Mesodermal cell (in vitro differentiated cells): ENCODE measurements at regions not wholly inside any gene's neighbourhood (a gene's known extent, or its start where the extent isn't known, plus 50 kb on each side); places are given as distances from the start of the nearest gene placed in this dataset.
"Not testable (repeated sequence)": the region's sequence is repeated elsewhere in the genome, so short reads cannot be mapped to it uniquely, and the experiment has no call there.

Source experiments
- H3K27ac ChIP-seq: 2 replicates; pipeline ENCODE4 v1.7.0; 2013; ENCODE audit warnings: mild to moderate bottlenecking, low read depth, low read length, moderate library complexity; ENCODE audit not compliant: severe bottlenecking
- H3K36me3 ChIP-seq: 2 replicates; pipeline ENCODE4 v1.7.1; 2013; ENCODE audit warnings: mild to moderate bottlenecking, low read length, moderate library complexity; ENCODE audit not compliant: control insufficient read depth, insufficient read depth
- H3K4me1 ChIP-seq: one replicate; pipeline ENCODE4 v1.7.1; 2013; ENCODE audit warnings: mild to moderate bottlenecking, low read length; ENCODE audit not compliant: insufficient read depth, control insufficient read depth, poor library complexity, severe bottlenecking
- H3K4me3 ChIP-seq: 2 replicates; pipeline ENCODE4 v1.7.0; 2013; ENCODE audit warnings: low read length, control low read depth, mild to moderate bottlenecking; ENCODE audit not compliant: insufficient read depth, poor library complexity, severe bottlenecking; ENCODE audit errors: extremely low read depth
- H3K9me3 ChIP-seq: 2 replicates; pipeline ENCODE4 v1.7.1; 2013; ENCODE audit warnings: mild to moderate bottlenecking, low read length, moderate library complexity; ENCODE audit not compliant: control insufficient read depth
- WGBS, 2 experiments: methylation state at CpG; one replicate each; pipeline ENCODE4 v1.1.5; 2013; ENCODE audit warnings: missing lambda C conversion rate in 2 of 2; ENCODE audit not compliant: insufficient coverage in 2 of 2; 5-methylcytosine and 5-hydroxymethylcytosine counted together

- H3K36me3 ChIP-seq = no peaks in the 10 kb centered on the region
- no peak overlapping the region for H3K4me3 ChIP-seq
- no peak overlapping the region for H3K27ac ChIP-seq
- H3K4me1 ChIP-seq = no peaks in the 10 kb centered on the region
- WGBS, 2 experiments = no CpG with 5 or more reads among the region's 2 CpGs
- H3K9me3 ChIP-seq = no peaks in the 10 kb centered on the region
Observed at GRCh38 chr4:134906404-134907023, 704.9 kb upstream of the PABPC4L start.

- WGBS, 2 experiments = no CpG with 5 or more reads among the region's 1 CpG
- H3K4me3 ChIP-seq = no peak overlapping the region
- H3K27ac ChIP-seq = no peak overlapping the region
- H3K9me3 ChIP-seq = no peaks in the 10 kb centered on the region
- H3K4me1 ChIP-seq = no peaks in the 10 kb centered on the region
- no peaks in the 10 kb centered on the region for H3K36me3 ChIP-seq
Observed at GRCh38 chr4:134905061-134905460, 703.5 kb upstream of the PABPC4L start.

GRCh38 chr4:134888156-134888555 lies 686.6 kb upstream of the PABPC4L start:
- WGBS, 2 experiments = 75 to 83% methylated on average over 1 to 2 of the region's 2 CpGs
- Histone ChIP-seq H3K4me1 (no peaks in the 10 kb centered on the region), H3K9me3 (no peaks in the 10 kb centered on the region), H3K36me3 (no peaks in the 10 kb centered on the region), H3K4me3 (no peak overlapping the region), H3K27ac (no peak overlapping the region)

DNA sequence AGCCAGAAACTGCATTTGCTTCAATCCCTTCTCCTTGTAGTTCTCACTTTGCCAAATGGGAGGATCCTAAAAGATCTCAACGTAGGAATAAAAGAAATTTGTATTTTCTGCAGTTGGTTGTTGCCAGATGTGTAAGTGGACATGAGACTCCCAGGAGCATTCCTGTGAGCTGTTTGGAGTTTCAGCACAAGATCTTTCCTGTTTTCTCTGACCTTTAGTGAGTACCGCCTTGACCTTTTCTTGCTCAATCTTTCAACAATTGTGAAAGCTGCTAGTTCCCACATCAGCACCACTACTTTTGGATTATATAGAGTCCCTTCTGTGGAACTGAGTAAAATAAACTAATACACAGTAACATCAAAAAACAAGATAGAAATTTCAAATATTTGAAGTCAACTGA lies 683.8 kb upstream of the PABPC4L start:
- H3K27ac ChIP-seq = no peak overlapping the region
- no peaks in the 10 kb centered on the region for H3K36me3 ChIP-seq
- H3K9me3 ChIP-seq = no peaks in the 10 kb centered on the region
- WGBS, 2 experiments = 100% methylated on average over 1 of the region's 2 CpGs; no CpG with 5 or more reads in 1 of the 2 experiments
- no peak overlapping the region for H3K4me3 ChIP-seq
- no peaks in the 10 kb centered on the region for H3K4me1 ChIP-seq

DNA sequence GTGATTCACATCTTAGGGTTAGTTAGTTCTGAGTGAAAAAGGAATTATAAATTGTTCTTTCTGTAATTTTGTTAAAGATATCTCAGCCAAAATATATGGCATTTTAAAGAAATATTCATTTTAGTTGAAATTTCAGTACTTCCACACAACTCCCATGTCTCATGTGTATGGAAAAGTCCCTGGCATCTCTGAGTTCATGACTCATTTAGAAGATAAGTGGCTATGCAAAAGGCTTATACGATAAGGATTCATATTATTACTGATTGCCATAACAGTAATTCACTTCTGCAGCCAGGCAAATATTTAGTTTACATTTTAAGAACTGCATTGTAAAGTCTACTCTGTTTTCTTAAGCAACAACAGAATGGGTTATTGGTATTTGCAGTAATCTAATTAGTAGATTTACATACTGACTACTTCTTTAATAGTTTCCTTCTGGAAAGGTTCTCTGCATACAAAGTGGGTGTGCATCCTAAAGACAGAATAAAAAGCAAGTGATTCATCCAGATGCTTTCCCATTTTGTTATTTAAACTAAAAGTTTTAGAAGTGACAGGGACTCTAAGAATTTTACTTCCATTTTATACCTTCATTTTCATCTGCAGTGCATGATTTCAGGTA lies 682.4 kb upstream of the PABPC4L start:
- no peaks in the 10 kb centered on the region for H3K4me1 ChIP-seq
- no peaks in the 10 kb centered on the region for H3K36me3 ChIP-seq
- H3K9me3 ChIP-seq = no peaks in the 10 kb centered on the region
- no CpG with 5 or more reads among the region's 1 CpG for WGBS, 2 experiments
- no peak overlapping the region for H3K27ac ChIP-seq
- H3K4me3 ChIP-seq = no peak overlapping the region

DNA sequence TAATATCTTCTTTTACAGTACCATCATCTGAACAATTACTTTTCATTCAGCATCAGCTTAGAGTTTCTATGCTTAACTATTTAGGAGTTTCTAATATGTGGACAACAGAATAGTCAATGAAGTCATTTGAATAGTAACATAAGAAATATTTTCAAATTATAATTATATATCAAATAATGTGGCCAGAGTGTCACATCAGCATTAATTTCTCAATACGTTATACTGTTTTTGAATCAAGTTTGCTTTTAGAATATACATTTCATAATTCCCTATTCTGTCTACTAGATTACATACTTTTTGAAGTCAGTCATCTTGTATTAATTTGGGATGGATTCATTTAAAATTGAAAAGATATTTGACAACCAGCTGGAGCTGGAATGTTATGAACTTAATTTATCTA lies 677.4 kb upstream of the PABPC4L start:
- Histone ChIP-seq H3K36me3 (no peaks in the 10 kb centered on the region), H3K27ac (no peak overlapping the region), H3K4me1 (no peaks in the 10 kb centered on the region), H3K9me3 (no peaks in the 10 kb centered on the region), H3K4me3 (no peak overlapping the region)
- WGBS, 2 experiments = no CpG with 5 or more reads among the region's 1 CpG

DNA sequence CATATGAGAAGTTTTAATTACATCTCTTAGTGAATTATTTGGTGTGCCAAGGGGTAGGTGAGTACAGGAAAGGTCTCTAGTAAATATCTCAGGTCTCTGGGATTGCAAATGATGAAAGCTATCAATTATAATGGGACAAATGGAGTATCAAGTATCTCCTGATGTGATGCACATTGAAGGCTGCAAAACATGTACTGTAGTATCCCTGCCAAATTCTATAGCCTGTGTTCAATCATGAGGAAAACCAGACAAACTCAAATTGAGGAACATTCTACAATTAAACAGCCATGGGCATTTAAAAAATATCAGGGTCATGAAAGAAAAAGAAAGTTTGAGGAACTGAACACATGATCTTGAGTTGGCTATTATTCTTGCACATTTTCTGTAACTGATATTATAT lies 665.4 kb upstream of the PABPC4L start:
- no peaks in the 10 kb centered on the region for H3K4me1 ChIP-seq
- H3K27ac ChIP-seq = no peak overlapping the region
- H3K9me3 ChIP-seq = no peaks in the 10 kb centered on the region
- H3K36me3 ChIP-seq = no peaks in the 10 kb centered on the region
- no peak overlapping the region for H3K4me3 ChIP-seq

DNA sequence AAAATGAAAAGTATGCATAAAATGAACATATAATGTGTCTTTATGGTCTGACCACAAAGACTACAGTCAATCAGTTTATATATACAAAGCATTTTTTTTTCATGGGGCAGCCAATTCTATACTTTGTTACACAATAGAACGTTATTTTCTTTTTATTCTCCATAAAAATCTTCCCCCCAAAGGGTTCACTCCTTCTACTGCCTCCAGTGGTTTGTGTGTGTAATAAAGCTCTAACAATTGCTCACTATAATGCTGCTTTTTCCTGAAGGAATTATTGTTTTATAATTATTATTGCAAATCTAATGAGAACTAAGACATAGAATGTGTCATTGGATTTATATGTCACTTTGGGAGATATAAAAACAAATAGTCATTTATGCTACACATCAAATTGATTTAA lies 664.1 kb upstream of the PABPC4L start:
- H3K27ac ChIP-seq = no peak overlapping the region
- no peaks in the 10 kb centered on the region for H3K36me3 ChIP-seq
- no CpG with 5 or more reads among the region's 1 CpG for WGBS, 2 experiments
- no peaks in the 10 kb centered on the region for H3K4me1 ChIP-seq
- H3K4me3 ChIP-seq = no peak overlapping the region
- H3K9me3 ChIP-seq = no peaks in the 10 kb centered on the region

- no CpG with 5 or more reads among the region's 2 CpGs for WGBS, 2 experiments
- no peaks in the 10 kb centered on the region for H3K4me1 ChIP-seq
- H3K27ac ChIP-seq = no peak overlapping the region
- no peaks in the 10 kb centered on the region for H3K36me3 ChIP-seq
- no peak overlapping the region for H3K4me3 ChIP-seq
- no peaks in the 10 kb centered on the region for H3K9me3 ChIP-seq
Observed at GRCh38 chr4:134862116-134862515, 660.5 kb upstream of the PABPC4L start.

DNA sequence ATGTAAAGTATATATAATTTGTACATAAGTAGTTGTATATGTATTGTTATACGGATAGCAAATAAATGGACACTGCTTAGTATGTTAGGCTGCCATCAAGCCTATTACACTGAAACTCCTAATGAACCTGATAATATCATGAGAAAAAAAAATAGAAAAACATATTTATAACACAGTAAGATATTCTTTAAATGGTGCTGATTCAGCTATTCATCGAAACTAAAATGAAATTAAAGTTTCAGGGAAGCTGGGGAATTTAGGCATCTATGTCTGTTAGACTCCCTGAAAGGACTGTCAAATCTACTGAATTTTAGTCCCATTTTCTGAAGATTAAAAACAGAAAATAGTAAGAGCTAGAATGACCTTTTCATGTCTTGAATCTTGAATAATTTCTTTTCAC lies 647.1 kb upstream of the PABPC4L start:
- no peaks in the 10 kb centered on the region for H3K9me3 ChIP-seq

GRCh38 chr4:134830741-134831140 lies 629.2 kb upstream of the PABPC4L start:
- not testable (repeated sequence) for H3K4me3 ChIP-seq, H3K27ac ChIP-seq, H3K36me3 ChIP-seq, H3K9me3 ChIP-seq, H3K4me1 ChIP-seq
- WGBS, 2 experiments = 89 to 94% methylated on average over 5 to 6 of the region's 7 CpGs

More for the DNA sequence above, 647.1 kb upstream of the PABPC4L start:
- 43% methylated on average over 1 of the region's 2 CpGs; no CpG with 5 or more reads in 1 of the 2 experiments for WGBS, 2 experiments
- H3K27ac ChIP-seq = no peak overlapping the region
- no peak overlapping the region for H3K4me3 ChIP-seq
- H3K36me3 ChIP-seq = no peaks in the 10 kb centered on the region
- H3K4me1 ChIP-seq = no peaks in the 10 kb centered on the region
